Femur (tissue), 1 donor: ENCODE measurements at regions not wholly inside any gene's neighbourhood (a gene's known extent, or its start where the extent isn't known, plus 50 kb on each side); places are given as distances from the start of the nearest gene placed in this dataset.
A peak's percentile ranks its signal among the peaks of the same experiment; 100 is the strongest.
"Not testable (repeated sequence)": the region's sequence is repeated elsewhere in the genome, so short reads cannot be mapped to it uniquely, and the experiment has no call there.

Experiments
- DNase-seq: peaks from one replicate; pipeline ENCODE4 v3.0.0-alpha.2; 2017

- DNase-seq, result no peak
Measured at GRCh38 chr1:199472018-199472417, 555.5 kb upstream of the NR5A2 start.

- DNase-seq, result no peak
Measured at GRCh38 chr1:199472978-199473377, 554.5 kb upstream of the NR5A2 start.

GRCh38 chr1:199474738-199475137, 552.8 kb upstream of the NR5A2 start:
- no peak for DNase-seq

- no peak for DNase-seq
Measured at GRCh38 chr1:199482426-199482825, 545.1 kb upstream of the NR5A2 start.

- DNase-seq, result no peak
Measured at GRCh38 chr1:199489594-199489993, 537.9 kb upstream of the NR5A2 start.

GRCh38 chr1:199490769-199491527, 536.6 kb upstream of the NR5A2 start:
- no peak for DNase-seq

- DNase-seq, result no peak
Measured at GRCh38 chr1:199495432-199495831, 532.1 kb upstream of the NR5A2 start.

- not testable (repeated sequence) for DNase-seq
Measured at GRCh38 chr1:199498802-199499201, 528.7 kb upstream of the NR5A2 start.

- no peak for DNase-seq
Measured at GRCh38 chr1:199508072-199508471, 519.4 kb upstream of the NR5A2 start.

GRCh38 chr1:199508653-199509052, 518.9 kb upstream of the NR5A2 start:
- no peak for DNase-seq

- DNase-seq, result no peak
Measured at GRCh38 chr1:199509456-199509855, 518.1 kb upstream of the NR5A2 start.

- DNase-seq, result no peak
Measured at GRCh38 chr1:199510314-199510713, 517.2 kb upstream of the NR5A2 start.

- no peak for DNase-seq
Measured at GRCh38 chr1:199512037-199512710, 515.3 kb upstream of the NR5A2 start.

GRCh38 chr1:199515261-199515660, 512.2 kb upstream of the NR5A2 start:
- no peak for DNase-seq

- no peak for DNase-seq
Measured at GRCh38 chr1:199522338-199522737, 505.2 kb upstream of the NR5A2 start.

GRCh38 chr1:199522936-199523335, 504.6 kb upstream of the NR5A2 start:
- DNase-seq, result no peak

GRCh38 chr1:199529324-199529723, 498.2 kb upstream of the NR5A2 start:
- no peak for DNase-seq

GRCh38 chr1:199533361-199533760, 494.1 kb upstream of the NR5A2 start:
- DNase-seq, result not testable (repeated sequence)

GRCh38 chr1:199545780-199546179, 481.7 kb upstream of the NR5A2 start:
- no peak for DNase-seq

- no peak for DNase-seq
Measured at GRCh38 chr1:199546323-199546722, 481.2 kb upstream of the NR5A2 start.

- DNase-seq, result no peak
Measured at GRCh38 chr1:199549421-199549820, 478.1 kb upstream of the NR5A2 start.

GRCh38 chr1:199550199-199551065, 477.1 kb upstream of the NR5A2 start:
- peak; percentile 24 for DNase-seq

GRCh38 chr1:199551967-199552565, 475.4 kb upstream of the NR5A2 start:
- peak; percentile 59 for DNase-seq
